C4-2B (cell line): ENCODE measurements at regions not wholly inside any gene's neighbourhood (a gene's known extent, or its start where the extent isn't known, plus 50 kb on each side); places are given as distances from the start of the nearest gene placed in this dataset.

ENCODE experiments used
- CTCF ChIP-seq: fragments of 450-650 bp; conservative IDR thresholded peaks from 2 replicates; pipeline ENCODE4 v1.5.1; 2017; ENCODE audit warnings: mild to moderate bottlenecking
- ZFX ChIP-seq: fragments of 450-650 bp; IDR thresholded peaks from 2 replicates; pipeline ENCODE4 v1.6.1; 2017

DNA sequence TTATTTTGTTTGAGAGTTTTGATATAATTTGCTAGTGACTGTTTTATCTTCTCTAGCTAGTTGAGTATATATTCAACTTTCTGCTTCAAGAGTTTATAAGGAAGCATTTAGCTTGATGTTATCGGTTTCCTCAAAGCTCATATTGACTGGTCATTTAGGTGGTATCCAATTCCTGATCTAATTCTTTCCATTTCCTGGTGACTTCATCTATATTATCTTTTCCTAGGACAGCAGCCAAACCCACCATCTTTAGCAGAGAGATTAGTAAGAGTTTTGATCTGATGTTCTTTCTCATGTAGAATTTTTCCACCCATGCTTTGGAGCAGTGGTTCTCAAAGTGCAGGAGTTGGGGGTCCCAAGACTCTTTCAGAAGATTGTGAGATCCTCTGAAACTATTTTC, 148.6 kb upstream of the STT3B start:
- TF ChIP-seq CTCF, result no peak
- TF ChIP-seq ZFX, result no peak
